Thoracic aorta (tissue), 2 donors: ENCODE measurements at regions not wholly inside any gene's neighbourhood (a gene's known extent, or its start where the extent isn't known, plus 50 kb on each side); places are given as distances from the start of the nearest gene placed in this dataset.

Source experiments
- ATAC-seq: fragments of 150-250 bp; one replicate; pipeline ENCODE4 v1.8.0; 2017; ENCODE audit warnings: low read depth; ENCODE audit not compliant: insufficient number of reproducible peaks, low FRiP score
- DNase-seq: peaks from one replicate; pipeline ENCODE4 v3.0.0-alpha.2; 2020; ENCODE audit warnings: low spot score
- H3K27ac ChIP-seq, 2 donors: fragments of 200-600 bp; sonication (generic); 1 replicate in 1 of 2; 2 replicates in 1 of 2; pipeline ENCODE4 v1.5.1; 2016; ENCODE audit warnings: mild to moderate bottlenecking in 2 of 2, moderate library complexity in 2 of 2
- H3K27me3 ChIP-seq: fragments of 200-600 bp; sonication (generic); replicated peaks from 2 replicates; pipeline ENCODE4 v1.6.0; 2016; ENCODE audit warnings: mild to moderate bottlenecking; ENCODE audit not compliant: insufficient read depth
- H3K36me3 ChIP-seq: fragments of 200-600 bp; sonication (generic); one replicate; pipeline ENCODE4 v1.5.1; 2016
- H3K4me1 ChIP-seq, 2 donors: fragments of 200-600 bp; sonication (generic); 1 replicate in 1 of 2; 2 replicates in 1 of 2; pipeline versions ENCODE4 v1.5.1 to v1.6.0; 2016; ENCODE audit warnings: low read depth in 2 of 2, mild to moderate bottlenecking in 1 of 2; ENCODE audit not compliant: control insufficient read depth in 1 of 2
- H3K4me3 ChIP-seq: fragments of 200-600 bp; sonication (generic); 2 replicates; pipeline ENCODE4 v1.5.1; 2016; ENCODE audit warnings: mild to moderate bottlenecking
- H3K9me3 ChIP-seq: fragments of 200-600 bp; sonication (generic); 2 replicates; pipeline ENCODE4 v1.5.1; 2016
- CTCF ChIP-seq: fragments of 200-600 bp; sonication (generic); IDR thresholded peaks from one replicate; pipeline ENCODE4 v1.5.1; 2019; ENCODE audit warnings: antibody characterized with exemption

DNA sequence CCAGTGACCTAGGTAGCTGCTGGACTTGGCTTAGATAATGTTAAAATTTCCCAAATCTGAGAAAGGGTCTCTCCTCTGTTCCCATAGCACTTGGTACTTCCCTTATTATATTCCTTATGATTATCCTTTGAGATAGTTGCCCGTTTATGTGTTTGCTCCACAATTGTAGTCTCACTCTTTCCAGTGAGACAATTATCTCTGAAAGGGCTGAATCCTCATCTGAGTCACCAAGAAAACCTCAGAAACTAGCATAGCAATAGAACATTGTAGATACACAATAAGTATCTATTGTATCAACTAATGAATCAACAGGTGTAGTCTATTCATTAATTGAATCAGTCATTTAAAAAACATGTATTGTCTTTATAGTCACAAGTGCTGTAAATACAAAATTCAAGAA, 119.1 kb upstream of the FAR2 start:
- no peaks in the 10 kb centered on the region for H3K4me1 ChIP-seq
- H3K9me3 ChIP-seq: no peaks in the 10 kb centered on the region
- no peaks in the 10 kb centered on the region for H3K36me3 ChIP-seq
- no peak overlapping the region for H3K27ac ChIP-seq
- no peak for TF ChIP-seq CTCF
- H3K4me3 ChIP-seq: no peak overlapping the region
- no peaks in the 10 kb centered on the region for H3K27me3 ChIP-seq
- DNase-seq: no peak
- no peak for ATAC-seq

DNA sequence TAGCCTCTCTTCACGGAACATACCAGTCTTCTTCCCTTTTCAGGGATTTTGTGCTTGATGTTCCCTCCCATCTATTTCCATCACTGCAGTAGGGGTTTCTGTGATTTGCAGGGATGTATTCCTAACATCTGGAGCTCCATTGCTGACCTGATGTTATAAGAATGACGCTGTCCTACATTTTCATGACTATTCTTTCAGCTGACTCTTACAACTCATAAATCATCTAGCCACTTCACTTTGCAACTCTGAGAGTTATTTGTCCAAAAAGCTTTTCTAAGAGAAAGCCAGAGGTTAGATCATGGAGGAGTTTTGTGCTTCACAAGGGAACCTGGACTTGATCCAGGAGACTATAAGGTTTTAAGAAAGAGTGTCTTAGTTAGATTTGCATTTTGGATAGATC, 116.6 kb upstream of the FAR2 start:
- no peak for TF ChIP-seq CTCF
- Histone ChIP-seq H3K27ac (no peak overlapping the region), H3K4me1 (no peaks in the 10 kb centered on the region), H3K27me3 (no peaks in the 10 kb centered on the region), H3K9me3 (no peaks in the 10 kb centered on the region), H3K36me3 (no peaks in the 10 kb centered on the region), H3K4me3 (no peak overlapping the region)
- DNase-seq (no peak), ATAC-seq (no peak)

GRCh38 chr12:29033519-29033918, 115.6 kb upstream of the FAR2 start:
- no peak for TF ChIP-seq CTCF
- H3K4me3 ChIP-seq: no peak overlapping the region
- DNase-seq: no peak
- H3K27ac ChIP-seq: no peak overlapping the region
- H3K9me3 ChIP-seq: no peaks in the 10 kb centered on the region
- ATAC-seq: no peak
- no peaks in the 10 kb centered on the region for H3K4me1 ChIP-seq
- no peaks in the 10 kb centered on the region for H3K27me3 ChIP-seq
- H3K36me3 ChIP-seq: no peaks in the 10 kb centered on the region

DNA sequence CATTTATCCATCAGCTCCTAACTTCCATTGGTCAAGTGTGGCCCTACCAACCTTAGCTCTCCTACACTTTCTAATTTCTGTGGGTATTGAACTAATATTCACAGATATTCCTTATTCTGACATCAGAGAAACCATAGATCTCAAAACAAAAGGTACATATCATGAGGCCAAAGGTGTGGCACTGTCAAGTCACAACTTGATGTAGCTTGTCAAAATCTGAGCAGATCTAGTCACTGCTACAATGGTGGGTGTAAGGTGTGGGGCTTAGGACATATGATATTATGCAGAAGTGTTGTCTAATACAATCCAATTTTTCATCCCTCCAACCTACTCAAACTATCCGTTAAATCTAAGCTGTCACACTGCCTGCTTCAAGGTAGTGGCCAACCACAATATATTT, 114.0 kb upstream of the FAR2 start:
- H3K36me3 ChIP-seq: no peaks in the 10 kb centered on the region
- no peak for TF ChIP-seq CTCF
- no peak for ATAC-seq

GRCh38 chr12:29039013-29039412, 110.1 kb upstream of the FAR2 start:
- ATAC-seq (no peak), DNase-seq (no peak)
- no peak for TF ChIP-seq CTCF
- H3K4me1 ChIP-seq: peaks cover 0 to 9% of the 10 kb centered on the region in 2 donors
- H3K27me3 ChIP-seq: no peaks in the 10 kb centered on the region
- H3K9me3 ChIP-seq: no peaks in the 10 kb centered on the region
- no peak overlapping the region for H3K4me3 ChIP-seq
- H3K27ac ChIP-seq: no peak overlapping the region
- no peaks in the 10 kb centered on the region for H3K36me3 ChIP-seq

More for the DNA sequence above, 114.0 kb upstream of the FAR2 start:
- no peak for DNase-seq
- H3K27ac ChIP-seq: no peak overlapping the region
- H3K9me3 ChIP-seq: no peaks in the 10 kb centered on the region
- H3K4me3 ChIP-seq: no peak overlapping the region
- H3K27me3 ChIP-seq: no peaks in the 10 kb centered on the region
- no peaks in the 10 kb centered on the region for H3K4me1 ChIP-seq
